GM23338 (cell line): ENCODE measurements at regions not wholly inside any gene's neighbourhood (a gene's known extent, or its start where the extent isn't known, plus 50 kb on each side); places are given as distances from the start of the nearest gene placed in this dataset.
A peak's percentile ranks its signal among the peaks of the same experiment; 100 is the strongest.

Source experiments
- ATAC-seq: fragments of 200-7000 bp; cut with Tn5 transposase; 3 replicates; pipeline ENCODE4 v1.9.1; 2020
- DNase-seq: peaks from one replicate; pipeline ENCODE4 v3.0.0-alpha.2; 2015; ENCODE audit warnings: low spot score
- H2AFZ ChIP-seq: fragments of 200-600 bp; sonication (generic); 2 replicates; pipeline ENCODE4 v1.8.0; 2016; ENCODE audit warnings: antibody characterized with exemption, mild to moderate bottlenecking, moderate library complexity
- H3F3A ChIP-seq: fragments of 200-600 bp; sonication (generic); replicated peaks from 2 replicates; pipeline ENCODE4 v1.8.0; 2017; ENCODE audit warnings: antibody characterized with exemption, mixed run types, low read depth
- H3K27ac ChIP-seq: fragments of 200-600 bp; sonication (generic); 2 replicates; pipeline ENCODE4 v1.6.1; 2016; ENCODE audit warnings: low read depth
- H3K27me3 ChIP-seq: fragments of 200-600 bp; sonication (generic); 2 replicates; pipeline ENCODE4 v1.8.0; 2016; ENCODE audit warnings: mild to moderate bottlenecking, mixed run types, moderate library complexity; ENCODE audit not compliant: insufficient read depth
- H3K36me3 ChIP-seq: fragments of 200-600 bp; sonication (generic); 2 replicates; pipeline ENCODE4 v1.8.0; 2016; ENCODE audit warnings: mild to moderate bottlenecking; ENCODE audit not compliant: insufficient read depth
- H3K4me1 ChIP-seq: fragments of 200-600 bp; sonication (generic); 2 replicates; pipeline ENCODE4 v1.8.0; 2016; ENCODE audit warnings: mild to moderate bottlenecking, moderate library complexity; ENCODE audit not compliant: insufficient read depth
- H3K4me2 ChIP-seq: fragments of 200-600 bp; sonication (generic); 2 replicates; pipeline ENCODE4 v1.7.1; 2017; ENCODE audit warnings: mixed run types
- H3K4me3 ChIP-seq: fragments of 200-600 bp; sonication (generic); 2 replicates; pipeline ENCODE4 v1.6.1; 2016; ENCODE audit warnings: mixed run types
- H3K79me2 ChIP-seq: fragments of 200-600 bp; sonication (generic); replicated peaks from 2 replicates; pipeline ENCODE4 v1.8.0; 2017; ENCODE audit warnings: mild to moderate bottlenecking; ENCODE audit not compliant: insufficient read depth
- H3K9me2 ChIP-seq: fragments of 200-600 bp; sonication (generic); 2 replicates; pipeline ENCODE4 v1.8.0; 2017; ENCODE audit not compliant: insufficient read depth
- H4K20me1 ChIP-seq: fragments of 200-600 bp; sonication (generic); replicated peaks from 2 replicates; pipeline ENCODE4 v1.8.0; 2017; ENCODE audit warnings: mild to moderate bottlenecking; ENCODE audit not compliant: insufficient read depth
- H3K27ac Mint-ChIP-seq: 2 replicates; pipeline ENCODE4 v1.8.0; 2020; ENCODE audit warnings: inconsistent platforms, mild to moderate bottlenecking, moderate library complexity, mixed read lengths
- H3K27me3 Mint-ChIP-seq: 3 replicates; pipeline ENCODE4 v1.8.0; 2022; ENCODE audit warnings: low read depth, mild to moderate bottlenecking, moderate library complexity, mixed read lengths, inconsistent platforms; ENCODE audit not compliant: insufficient read depth, poor library complexity
- H3K36me3 Mint-ChIP-seq: 3 replicates; pipeline ENCODE4 v1.8.0; 2021; ENCODE audit warnings: low read depth, mild to moderate bottlenecking, inconsistent platforms, moderate library complexity, mixed read lengths
- H3K4me1 Mint-ChIP-seq: 3 replicates; pipeline ENCODE4 v1.8.0; 2020; ENCODE audit warnings: mild to moderate bottlenecking, inconsistent platforms, mixed read lengths
- H3K4me3 Mint-ChIP-seq: 3 replicates; pipeline ENCODE4 v1.8.0; 2021; ENCODE audit warnings: moderate library complexity, mild to moderate bottlenecking, inconsistent platforms, mixed read lengths
- H3K9me3 Mint-ChIP-seq: 3 replicates; pipeline ENCODE4 v1.8.0; 2020; ENCODE audit warnings: moderate library complexity, mild to moderate bottlenecking, inconsistent platforms, mixed read lengths
- CREB1 ChIP-seq: fragments of 250-450 bp; sonication (Bioruptor Pico); IDR thresholded peaks from 2 replicates; pipeline ENCODE4 v1.5.0; 2020; ENCODE audit warnings: low read depth, mild to moderate bottlenecking, moderate library complexity
- EZH2 ChIP-seq: fragments of 200-600 bp; sonication (generic); IDR thresholded peaks from one replicate; pipeline ENCODE4 v1.8.0; 2017; ENCODE audit warnings: antibody characterized with exemption, mild to moderate bottlenecking, low read depth; ENCODE audit not compliant: unreplicated experiment
- EZH2phosphoT487 ChIP-seq: fragments of 200-600 bp; sonication (generic); IDR thresholded peaks from one replicate; pipeline ENCODE4 v1.8.1; 2018; ENCODE audit warnings: antibody characterized with exemption; ENCODE audit not compliant: unreplicated experiment
- JUNB ChIP-seq: IDR thresholded peaks from one replicate; pipeline ENCODE4 v1.6.1; 2016; ENCODE audit warnings: antibody characterized with exemption; ENCODE audit not compliant: unreplicated experiment
- NANOG ChIP-seq: IDR thresholded peaks from 2 replicates; pipeline ENCODE4 v1.6.1; 2016; ENCODE audit warnings: antibody characterized with exemption, borderline replicate concordance
- POLR2AphosphoS5 ChIP-seq: IDR thresholded peaks from 2 replicates; pipeline ENCODE4 v1.6.1; 2016; ENCODE audit warnings: antibody characterized with exemption, low read depth
- STAT1 ChIP-seq: IDR thresholded peaks from one replicate; pipeline ENCODE4 v1.6.1; 2016; ENCODE audit warnings: antibody characterized with exemption; ENCODE audit not compliant: unreplicated experiment
- ZNF114 ChIP-seq: fragments of 250-450 bp; sonication (Bioruptor Pico); IDR thresholded peaks from 2 replicates; pipeline ENCODE4 v1.5.0; 2020; ENCODE audit warnings: mild to moderate bottlenecking, moderate library complexity
- ZNF331 ChIP-seq: fragments of 250-450 bp; sonication (Bioruptor Pico); IDR thresholded peaks from 2 replicates; pipeline ENCODE4 v1.5.0; 2020; ENCODE audit warnings: low read depth, mild to moderate bottlenecking, moderate library complexity
- TF ChIP-seq, protein P1 (sequence below): IDR thresholded peaks from 2 replicates; pipeline ENCODE4 v1.6.1; 2016; ENCODE audit warnings: antibody characterized with exemption
- TF ChIP-seq, protein P2 (sequence below): IDR thresholded peaks from one replicate; pipeline ENCODE4 v1.6.1; 2018; ENCODE audit warnings: antibody characterized with exemption; ENCODE audit not compliant: unreplicated experiment
- TF ChIP-seq, protein P3 (sequence below), 2 experiments: fragments of 200-600 bp in 1 of 2; sonication (generic) in 1 of 2; conservative IDR thresholded peaks; 2 replicates each; pipeline versions ENCODE4 v1.5.1 to v1.6.1; 2016 to 2017; ENCODE audit warnings: antibody characterized with exemption in 2 of 2, low read depth in 2 of 2, mild to moderate bottlenecking in 2 of 2, moderate library complexity in 1 of 2
- TF ChIP-seq, protein P4 (sequence below): fragments of 250-450 bp; sonication (Bioruptor Pico); IDR thresholded peaks from 2 replicates; pipeline ENCODE4 v1.5.0; 2020; ENCODE audit warnings: mild to moderate bottlenecking, moderate library complexity

DNA sequence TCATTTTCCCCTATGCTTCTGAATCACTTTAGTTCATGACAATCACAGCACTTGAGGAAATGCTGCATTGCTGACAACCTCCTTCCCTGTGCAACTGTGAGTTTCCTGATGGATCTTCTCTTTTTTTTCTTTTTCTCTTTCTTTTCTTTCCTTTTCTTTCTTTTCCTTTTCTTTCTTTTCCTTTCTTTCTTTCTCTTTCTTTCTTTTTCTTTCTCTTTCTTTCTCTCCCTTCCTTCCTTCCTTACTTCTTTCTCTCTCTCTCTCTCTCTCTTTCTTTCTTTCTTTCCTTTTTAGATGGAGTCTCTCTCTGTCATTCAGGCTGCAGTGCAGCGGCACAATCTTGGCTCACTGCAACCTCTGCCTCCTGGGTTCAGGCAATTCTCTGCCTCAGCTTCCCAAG is 247.9 kb upstream of the HTR2A start:
- Mint-ChIP-seq H3K36me3 (no peaks in the 10 kb centered on the region), H3K27me3 (peaks cover 2% of the 10 kb centered on the region), H3K4me1 (peaks cover 4% of the 10 kb centered on the region), H3K27ac (no peak overlapping the region), H3K9me3 (no peaks in the 10 kb centered on the region), H3K4me3 (no peak overlapping the region)
- no peaks in the 10 kb centered on the region for H3K79me2 ChIP-seq
- H3K4me2 ChIP-seq = no peak overlapping the region
- no peaks in the 10 kb centered on the region for H4K20me1 ChIP-seq
- 0 out of 2 replicates have a peak overlapping the region, but pooled peaks have one; percentile 56 for H2AFZ ChIP-seq
- H3F3A ChIP-seq = no peaks in the 10 kb centered on the region
- DNase-seq = no peak
- H3K4me1 ChIP-seq = no peaks in the 10 kb centered on the region
- no peak for ATAC-seq
- TF ChIP-seq JUNB = no peak
- TF ChIP-seq ZNF114 (CRISPR knock-in tag) = no peak
- no peak for TF ChIP-seq CREB1
- TF ChIP-seq NANOG = no peak
- no peak for TF ChIP-seq ZNF331 (CRISPR knock-in tag)
- TF ChIP-seq, protein P1, sequence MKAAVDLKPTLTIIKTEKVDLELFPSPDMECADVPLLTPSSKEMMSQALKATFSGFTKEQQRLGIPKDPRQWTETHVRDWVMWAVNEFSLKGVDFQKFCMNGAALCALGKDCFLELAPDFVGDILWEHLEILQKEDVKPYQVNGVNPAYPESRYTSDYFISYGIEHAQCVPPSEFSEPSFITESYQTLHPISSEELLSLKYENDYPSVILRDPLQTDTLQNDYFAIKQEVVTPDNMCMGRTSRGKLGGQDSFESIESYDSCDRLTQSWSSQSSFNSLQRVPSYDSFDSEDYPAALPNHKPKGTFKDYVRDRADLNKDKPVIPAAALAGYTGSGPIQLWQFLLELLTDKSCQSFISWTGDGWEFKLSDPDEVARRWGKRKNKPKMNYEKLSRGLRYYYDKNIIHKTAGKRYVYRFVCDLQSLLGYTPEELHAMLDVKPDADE = no peak
- TF ChIP-seq, protein P2, sequence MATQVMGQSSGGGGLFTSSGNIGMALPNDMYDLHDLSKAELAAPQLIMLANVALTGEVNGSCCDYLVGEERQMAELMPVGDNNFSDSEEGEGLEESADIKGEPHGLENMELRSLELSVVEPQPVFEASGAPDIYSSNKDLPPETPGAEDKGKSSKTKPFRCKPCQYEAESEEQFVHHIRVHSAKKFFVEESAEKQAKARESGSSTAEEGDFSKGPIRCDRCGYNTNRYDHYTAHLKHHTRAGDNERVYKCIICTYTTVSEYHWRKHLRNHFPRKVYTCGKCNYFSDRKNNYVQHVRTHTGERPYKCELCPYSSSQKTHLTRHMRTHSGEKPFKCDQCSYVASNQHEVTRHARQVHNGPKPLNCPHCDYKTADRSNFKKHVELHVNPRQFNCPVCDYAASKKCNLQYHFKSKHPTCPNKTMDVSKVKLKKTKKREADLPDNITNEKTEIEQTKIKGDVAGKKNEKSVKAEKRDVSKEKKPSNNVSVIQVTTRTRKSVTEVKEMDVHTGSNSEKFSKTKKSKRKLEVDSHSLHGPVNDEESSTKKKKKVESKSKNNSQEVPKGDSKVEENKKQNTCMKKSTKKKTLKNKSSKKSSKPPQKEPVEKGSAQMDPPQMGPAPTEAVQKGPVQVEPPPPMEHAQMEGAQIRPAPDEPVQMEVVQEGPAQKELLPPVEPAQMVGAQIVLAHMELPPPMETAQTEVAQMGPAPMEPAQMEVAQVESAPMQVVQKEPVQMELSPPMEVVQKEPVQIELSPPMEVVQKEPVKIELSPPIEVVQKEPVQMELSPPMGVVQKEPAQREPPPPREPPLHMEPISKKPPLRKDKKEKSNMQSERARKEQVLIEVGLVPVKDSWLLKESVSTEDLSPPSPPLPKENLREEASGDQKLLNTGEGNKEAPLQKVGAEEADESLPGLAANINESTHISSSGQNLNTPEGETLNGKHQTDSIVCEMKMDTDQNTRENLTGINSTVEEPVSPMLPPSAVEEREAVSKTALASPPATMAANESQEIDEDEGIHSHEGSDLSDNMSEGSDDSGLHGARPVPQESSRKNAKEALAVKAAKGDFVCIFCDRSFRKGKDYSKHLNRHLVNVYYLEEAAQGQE = no peak
- no peak for TF ChIP-seq EZH2
- no peak for TF ChIP-seq EZH2phosphoT487
- TF ChIP-seq, protein P3, sequence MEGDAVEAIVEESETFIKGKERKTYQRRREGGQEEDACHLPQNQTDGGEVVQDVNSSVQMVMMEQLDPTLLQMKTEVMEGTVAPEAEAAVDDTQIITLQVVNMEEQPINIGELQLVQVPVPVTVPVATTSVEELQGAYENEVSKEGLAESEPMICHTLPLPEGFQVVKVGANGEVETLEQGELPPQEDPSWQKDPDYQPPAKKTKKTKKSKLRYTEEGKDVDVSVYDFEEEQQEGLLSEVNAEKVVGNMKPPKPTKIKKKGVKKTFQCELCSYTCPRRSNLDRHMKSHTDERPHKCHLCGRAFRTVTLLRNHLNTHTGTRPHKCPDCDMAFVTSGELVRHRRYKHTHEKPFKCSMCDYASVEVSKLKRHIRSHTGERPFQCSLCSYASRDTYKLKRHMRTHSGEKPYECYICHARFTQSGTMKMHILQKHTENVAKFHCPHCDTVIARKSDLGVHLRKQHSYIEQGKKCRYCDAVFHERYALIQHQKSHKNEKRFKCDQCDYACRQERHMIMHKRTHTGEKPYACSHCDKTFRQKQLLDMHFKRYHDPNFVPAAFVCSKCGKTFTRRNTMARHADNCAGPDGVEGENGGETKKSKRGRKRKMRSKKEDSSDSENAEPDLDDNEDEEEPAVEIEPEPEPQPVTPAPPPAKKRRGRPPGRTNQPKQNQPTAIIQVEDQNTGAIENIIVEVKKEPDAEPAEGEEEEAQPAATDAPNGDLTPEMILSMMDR (conservative IDR thresholded peaks at IDR 0.05; ENCODE audit: low read depth in 2 of 2) = no peak
- TF ChIP-seq POLR2AphosphoS5 = no peak
- TF ChIP-seq STAT1 = no peak
- TF ChIP-seq, protein P4, sequence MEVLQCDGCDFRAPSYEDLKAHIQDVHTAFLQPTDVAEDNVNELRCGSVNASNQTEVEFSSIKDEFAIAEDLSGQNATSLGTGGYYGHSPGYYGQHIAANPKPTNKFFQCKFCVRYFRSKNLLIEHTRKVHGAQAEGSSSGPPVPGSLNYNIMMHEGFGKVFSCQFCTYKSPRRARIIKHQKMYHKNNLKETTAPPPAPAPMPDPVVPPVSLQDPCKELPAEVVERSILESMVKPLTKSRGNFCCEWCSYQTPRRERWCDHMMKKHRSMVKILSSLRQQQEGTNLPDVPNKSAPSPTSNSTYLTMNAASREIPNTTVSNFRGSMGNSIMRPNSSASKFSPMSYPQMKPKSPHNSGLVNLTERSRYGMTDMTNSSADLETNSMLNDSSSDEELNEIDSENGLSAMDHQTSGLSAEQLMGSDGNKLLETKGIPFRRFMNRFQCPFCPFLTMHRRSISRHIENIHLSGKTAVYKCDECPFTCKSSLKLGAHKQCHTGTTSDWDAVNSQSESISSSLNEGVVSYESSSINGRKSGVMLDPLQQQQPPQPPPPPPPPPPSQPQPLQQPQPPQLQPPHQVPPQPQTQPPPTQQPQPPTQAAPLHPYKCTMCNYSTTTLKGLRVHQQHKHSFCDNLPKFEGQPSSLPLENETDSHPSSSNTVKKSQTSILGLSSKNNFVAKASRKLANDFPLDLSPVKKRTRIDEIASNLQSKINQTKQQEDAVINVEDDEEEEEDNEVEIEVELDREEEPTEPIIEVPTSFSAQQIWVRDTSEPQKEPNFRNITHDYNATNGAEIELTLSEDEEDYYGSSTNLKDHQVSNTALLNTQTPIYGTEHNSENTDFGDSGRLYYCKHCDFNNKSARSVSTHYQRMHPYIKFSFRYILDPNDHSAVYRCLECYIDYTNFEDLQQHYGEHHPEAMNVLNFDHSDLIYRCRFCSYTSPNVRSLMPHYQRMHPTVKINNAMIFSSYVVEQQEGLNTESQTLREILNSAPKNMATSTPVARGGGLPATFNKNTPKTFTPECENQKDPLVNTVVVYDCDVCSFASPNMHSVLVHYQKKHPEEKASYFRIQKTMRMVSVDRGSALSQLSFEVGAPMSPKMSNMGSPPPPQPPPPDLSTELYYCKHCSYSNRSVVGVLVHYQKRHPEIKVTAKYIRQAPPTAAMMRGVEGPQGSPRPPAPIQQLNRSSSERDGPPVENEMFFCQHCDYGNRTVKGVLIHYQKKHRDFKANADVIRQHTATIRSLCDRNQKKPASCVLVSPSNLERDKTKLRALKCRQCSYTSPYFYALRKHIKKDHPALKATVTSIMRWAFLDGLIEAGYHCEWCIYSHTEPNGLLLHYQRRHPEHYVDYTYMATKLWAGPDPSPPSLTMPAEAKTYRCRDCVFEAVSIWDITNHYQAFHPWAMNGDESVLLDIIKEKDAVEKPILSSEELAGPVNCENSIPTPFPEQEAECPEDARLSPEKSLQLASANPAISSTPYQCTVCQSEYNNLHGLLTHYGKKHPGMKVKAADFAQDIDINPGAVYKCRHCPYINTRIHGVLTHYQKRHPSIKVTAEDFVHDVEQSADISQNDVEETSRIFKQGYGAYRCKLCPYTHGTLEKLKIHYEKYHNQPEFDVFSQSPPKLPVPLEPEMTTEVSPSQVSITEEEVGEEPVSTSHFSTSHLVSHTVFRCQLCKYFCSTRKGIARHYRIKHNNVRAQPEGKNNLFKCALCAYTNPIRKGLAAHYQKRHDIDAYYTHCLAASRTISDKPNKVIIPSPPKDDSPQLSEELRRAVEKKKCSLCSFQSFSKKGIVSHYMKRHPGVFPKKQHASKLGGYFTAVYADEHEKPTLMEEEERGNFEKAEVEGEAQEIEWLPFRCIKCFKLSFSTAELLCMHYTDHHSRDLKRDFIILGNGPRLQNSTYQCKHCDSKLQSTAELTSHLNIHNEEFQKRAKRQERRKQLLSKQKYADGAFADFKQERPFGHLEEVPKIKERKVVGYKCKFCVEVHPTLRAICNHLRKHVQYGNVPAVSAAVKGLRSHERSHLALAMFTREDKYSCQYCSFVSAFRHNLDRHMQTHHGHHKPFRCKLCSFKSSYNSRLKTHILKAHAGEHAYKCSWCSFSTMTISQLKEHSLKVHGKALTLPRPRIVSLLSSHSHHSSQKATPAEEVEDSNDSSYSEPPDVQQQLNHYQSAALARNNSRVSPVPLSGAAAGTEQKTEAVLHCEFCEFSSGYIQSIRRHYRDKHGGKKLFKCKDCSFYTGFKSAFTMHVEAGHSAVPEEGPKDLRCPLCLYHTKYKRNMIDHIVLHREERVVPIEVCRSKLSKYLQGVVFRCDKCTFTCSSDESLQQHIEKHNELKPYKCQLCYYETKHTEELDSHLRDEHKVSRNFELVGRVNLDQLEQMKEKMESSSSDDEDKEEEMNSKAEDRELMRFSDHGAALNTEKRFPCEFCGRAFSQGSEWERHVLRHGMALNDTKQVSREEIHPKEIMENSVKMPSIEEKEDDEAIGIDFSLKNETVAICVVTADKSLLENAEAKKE = no peak
- H3K36me3 ChIP-seq = no peaks in the 10 kb centered on the region
- H3K4me3 ChIP-seq = no peak overlapping the region
- no peaks in the 10 kb centered on the region for H3K27me3 ChIP-seq
- H3K9me2 ChIP-seq = no peaks in the 10 kb centered on the region; the same call in 1 of the 2 replicates
- no peak overlapping the region for H3K27ac ChIP-seq
